ENCODE measurements at regions not wholly inside any gene's neighbourhood (a gene's known extent, or its start where the extent isn't known, plus 50 kb on each side); places are given as distances from the start of the nearest gene placed in this dataset.
"Not testable (repeated sequence)": the region's sequence is repeated elsewhere in the genome, so short reads cannot be mapped to it uniquely, and the experiment has no call there.

DNA sequence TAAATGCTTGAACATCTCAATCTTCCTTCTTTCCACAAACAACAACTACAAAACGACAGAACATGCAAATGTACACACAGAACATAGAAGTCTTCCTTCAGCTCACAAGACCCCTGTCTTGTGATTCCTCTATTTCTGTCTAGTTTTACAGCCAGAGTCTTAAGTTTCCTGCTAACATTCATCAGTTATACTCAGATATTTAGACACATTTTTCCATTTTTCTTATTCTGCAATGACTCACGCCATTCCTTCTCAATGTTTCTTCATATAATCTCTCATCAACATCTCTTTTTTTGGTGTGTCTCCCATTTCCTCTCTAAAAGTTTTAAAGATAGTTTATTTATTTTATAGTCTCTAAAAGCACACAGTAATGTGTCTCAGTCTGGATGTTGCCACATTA is 1872.9 kb upstream of the PCDH20 start:
- TF ChIP-seq, protein P1, sequence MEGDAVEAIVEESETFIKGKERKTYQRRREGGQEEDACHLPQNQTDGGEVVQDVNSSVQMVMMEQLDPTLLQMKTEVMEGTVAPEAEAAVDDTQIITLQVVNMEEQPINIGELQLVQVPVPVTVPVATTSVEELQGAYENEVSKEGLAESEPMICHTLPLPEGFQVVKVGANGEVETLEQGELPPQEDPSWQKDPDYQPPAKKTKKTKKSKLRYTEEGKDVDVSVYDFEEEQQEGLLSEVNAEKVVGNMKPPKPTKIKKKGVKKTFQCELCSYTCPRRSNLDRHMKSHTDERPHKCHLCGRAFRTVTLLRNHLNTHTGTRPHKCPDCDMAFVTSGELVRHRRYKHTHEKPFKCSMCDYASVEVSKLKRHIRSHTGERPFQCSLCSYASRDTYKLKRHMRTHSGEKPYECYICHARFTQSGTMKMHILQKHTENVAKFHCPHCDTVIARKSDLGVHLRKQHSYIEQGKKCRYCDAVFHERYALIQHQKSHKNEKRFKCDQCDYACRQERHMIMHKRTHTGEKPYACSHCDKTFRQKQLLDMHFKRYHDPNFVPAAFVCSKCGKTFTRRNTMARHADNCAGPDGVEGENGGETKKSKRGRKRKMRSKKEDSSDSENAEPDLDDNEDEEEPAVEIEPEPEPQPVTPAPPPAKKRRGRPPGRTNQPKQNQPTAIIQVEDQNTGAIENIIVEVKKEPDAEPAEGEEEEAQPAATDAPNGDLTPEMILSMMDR (IDR thresholded peaks at IDR 0.05; ENCODE audit: low read depth, low read length), result no peak
- no peak for DNase-seq (ENCODE audit: extremely low read depth, low read depth)

DNA sequence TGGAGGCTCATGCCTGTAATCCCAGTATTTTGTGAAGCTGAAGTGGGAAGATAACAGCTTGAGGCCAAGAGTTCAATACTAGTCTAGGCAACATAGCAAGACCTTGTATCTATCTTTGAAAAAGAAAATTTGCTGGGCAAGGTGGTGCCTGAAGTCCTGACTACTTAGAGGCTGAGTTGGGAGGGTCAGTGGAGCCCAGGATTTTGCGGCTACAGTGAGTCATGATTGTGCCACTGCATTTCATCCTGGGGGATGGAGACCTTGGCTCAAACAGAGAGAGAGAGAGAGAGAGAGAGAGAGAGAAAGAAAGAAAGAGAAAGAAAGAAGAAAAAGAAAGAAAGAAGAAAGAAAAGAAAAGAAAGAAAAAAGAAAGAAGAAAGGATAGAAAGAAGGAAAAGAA is 1872.3 kb upstream of the PCDH20 start:
- DNase-seq (ENCODE audit: extremely low read depth, low read depth), result no peak
- TF ChIP-seq, protein P1 (IDR thresholded peaks at IDR 0.05; ENCODE audit: low read depth, low read length), result no peak

DNA sequence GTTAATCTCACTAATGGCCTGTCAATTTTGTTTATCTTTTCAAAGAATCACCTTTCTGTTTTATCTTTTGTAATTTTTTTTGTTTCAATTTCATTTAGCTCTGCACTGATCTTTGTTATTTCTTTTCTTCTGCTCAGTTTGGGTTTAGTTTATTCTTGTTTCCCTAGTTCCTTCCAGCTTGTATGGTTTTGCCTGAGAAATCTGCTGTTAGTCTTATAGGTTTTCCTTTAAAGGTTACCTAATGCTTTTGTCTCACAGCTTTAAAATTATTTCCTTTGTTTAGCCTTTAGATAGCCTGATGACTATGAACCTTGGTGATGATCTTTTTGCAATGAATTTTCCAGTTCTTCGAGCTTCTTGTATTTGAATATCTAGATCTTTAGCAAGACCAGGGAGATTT is 1869.8 kb upstream of the PCDH20 start:
- TF ChIP-seq, protein P1 (IDR thresholded peaks at IDR 0.05; ENCODE audit: low read depth, low read length), result no peak
- no peak for DNase-seq (ENCODE audit: extremely low read depth, low read depth)

DNA sequence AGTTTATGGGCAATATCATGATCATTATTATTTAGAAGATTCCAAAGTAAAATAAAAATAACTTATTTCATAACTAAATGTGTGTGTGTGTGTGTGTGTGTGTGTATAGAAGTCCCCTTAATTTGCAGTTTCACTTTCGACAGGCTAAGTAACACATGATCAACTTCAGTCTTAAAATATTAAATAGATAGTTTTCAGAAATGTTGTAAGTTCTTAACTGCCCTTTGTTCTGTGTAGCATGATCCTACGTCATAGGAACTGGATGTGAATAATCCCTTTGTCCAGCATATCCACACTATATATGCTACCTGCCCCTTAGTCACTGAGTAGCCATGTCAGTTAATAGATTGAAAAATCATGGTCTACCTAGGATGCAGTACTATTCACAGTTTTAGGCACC is 1863.5 kb upstream of the PCDH20 start:
- TF ChIP-seq, protein P1 (IDR thresholded peaks at IDR 0.05; ENCODE audit: low read depth, low read length), result no peak
- DNase-seq (ENCODE audit: extremely low read depth, low read depth), result no peak

DNA sequence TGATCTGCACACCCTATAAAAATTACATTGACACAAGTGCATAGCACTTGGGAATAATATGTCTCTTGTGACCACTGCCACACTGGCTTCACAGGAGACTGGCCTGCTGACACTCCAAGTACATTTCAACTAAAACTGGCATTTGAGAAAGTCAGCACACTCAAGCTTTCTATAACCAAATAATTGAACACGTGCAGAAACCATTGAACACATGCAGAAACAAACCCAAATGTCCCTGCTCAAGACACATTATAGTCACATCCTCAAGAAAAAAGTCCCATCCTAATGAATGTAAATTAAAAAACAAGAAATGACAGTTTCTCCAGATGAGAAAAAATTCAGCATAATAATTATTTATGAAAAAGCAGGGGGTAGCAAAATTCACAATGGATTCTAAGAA is 1859.1 kb upstream of the PCDH20 start:
- TF ChIP-seq, protein P1 (IDR thresholded peaks at IDR 0.05; ENCODE audit: low read depth, low read length), result no peak
- DNase-seq (ENCODE audit: extremely low read depth, low read depth), result no peak

DNA sequence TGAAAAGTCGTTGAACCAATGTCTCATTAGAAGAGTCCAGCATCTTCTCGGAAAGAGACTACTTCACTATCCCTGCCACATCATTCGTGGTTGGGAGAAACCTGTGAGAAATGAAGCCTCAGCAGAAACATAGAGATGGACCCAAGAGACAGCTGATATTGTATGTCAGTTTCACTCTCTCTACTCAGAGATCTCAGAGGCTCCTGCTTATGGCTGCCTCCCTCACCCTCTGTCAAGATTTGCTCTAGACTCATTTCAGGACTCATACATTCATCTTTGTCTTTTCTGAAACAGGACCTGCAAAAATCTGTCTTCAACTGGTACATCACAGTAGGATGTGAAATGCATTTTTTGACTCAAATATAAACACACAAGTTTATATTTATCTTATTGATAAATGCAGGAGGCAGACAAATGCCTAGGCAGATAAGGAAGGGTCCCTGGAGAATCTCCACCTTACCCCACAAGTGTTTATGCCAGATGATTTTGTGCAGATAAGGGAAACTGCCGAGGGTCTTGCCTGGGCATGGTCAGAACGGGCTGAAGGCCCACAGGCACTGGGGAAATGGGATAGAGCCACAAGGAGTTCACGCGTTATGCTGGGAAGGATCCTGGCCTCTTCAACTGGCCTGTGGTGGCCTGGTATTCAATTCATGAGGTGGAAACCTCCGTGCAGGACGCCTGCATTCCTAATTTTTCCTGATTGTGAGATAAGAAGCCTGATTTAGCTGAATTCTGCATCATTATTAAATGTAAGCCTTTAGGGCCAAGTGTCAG is 1834.0 kb upstream of the PCDH20 start:
- TF ChIP-seq, protein P1 (IDR thresholded peaks at IDR 0.05; ENCODE audit: low read depth, low read length), result no peak
- DNase-seq (ENCODE audit: extremely low read depth, low read depth), result no peak

DNA sequence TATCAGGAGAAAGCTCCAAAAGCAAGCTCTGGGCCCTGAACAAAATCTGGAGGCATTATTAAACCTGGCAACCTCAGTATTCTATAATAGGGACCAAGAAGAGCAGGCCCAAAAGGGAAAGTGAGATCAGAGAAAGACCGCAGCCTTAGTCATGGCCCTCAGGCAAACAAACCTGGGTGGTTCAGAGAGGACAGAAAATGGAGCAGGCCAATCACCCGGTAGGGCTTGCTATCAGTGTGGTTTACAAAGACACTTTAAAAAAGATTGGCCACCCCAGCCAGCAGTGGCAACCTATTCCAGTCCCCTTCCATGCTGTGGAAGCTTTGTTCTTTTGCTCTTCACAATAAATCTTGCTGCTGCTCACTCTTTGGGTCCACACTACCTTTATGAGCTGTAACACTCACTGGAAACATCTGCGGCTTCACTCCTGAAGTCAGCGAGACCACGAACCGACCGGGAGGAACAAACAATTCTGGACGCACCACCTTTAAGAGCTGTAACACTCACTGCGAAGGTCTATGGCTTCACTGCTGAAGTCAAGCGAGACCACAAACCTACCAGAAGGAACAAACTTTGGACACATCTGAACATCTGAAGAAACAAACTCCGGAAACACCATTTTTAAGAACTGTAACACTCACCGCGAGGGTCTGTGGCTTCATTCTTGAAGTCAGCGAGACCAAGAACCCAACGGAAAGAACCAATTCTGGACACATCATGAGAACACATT is 1821.2 kb upstream of the PCDH20 start:
- not testable (repeated sequence) for DNase-seq (ENCODE audit: extremely low read depth, low read depth)

DNA sequence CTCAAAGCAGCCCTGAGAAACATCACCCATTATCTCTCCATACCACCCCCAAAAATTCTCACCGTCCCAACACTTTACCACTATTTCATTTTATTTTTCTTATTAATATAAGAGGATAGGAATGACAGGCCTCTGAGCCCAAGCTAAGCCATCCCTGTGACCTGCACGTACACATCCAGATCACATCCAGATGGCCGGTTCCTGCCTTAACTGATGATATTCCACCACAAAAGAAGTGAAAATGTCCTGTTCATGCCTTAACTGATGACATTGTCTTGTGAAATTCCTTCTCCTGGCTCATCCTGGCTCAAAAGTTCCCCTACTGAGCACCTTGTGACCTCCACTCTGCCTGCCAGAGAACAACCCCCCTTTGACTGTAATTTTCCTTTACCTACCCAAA is 1802.9 kb upstream of the PCDH20 start:
- not testable (repeated sequence) for DNase-seq (ENCODE audit: extremely low read depth, low read depth)

Data from AG09319 (cell line).